ENCODE measurements at regions not wholly inside any gene's neighbourhood (a gene's known extent, or its start where the extent isn't known, plus 50 kb on each side); places are given as distances from the start of the nearest gene placed in this dataset.
"Not testable (repeated sequence)": the region's sequence is repeated elsewhere in the genome, so short reads cannot be mapped to it uniquely, and the experiment has no call there.

GRCh38 chr2:242057379-242058040 is 188.0 kb downstream of the RTP5 start:
- Histone ChIP-seq H3K27me3 (ENCODE audit: control insufficient read depth, insufficient read depth, low read length) (peaks cover 25% of the 10 kb centered on the region), H3K4me3 (ENCODE audit: low read depth, low read length) (no peak overlapping the region), H3K36me3 (ENCODE audit: control insufficient read depth, insufficient read depth, low read length) (no peaks in the 10 kb centered on the region)
- TF ChIP-seq, protein P1, sequence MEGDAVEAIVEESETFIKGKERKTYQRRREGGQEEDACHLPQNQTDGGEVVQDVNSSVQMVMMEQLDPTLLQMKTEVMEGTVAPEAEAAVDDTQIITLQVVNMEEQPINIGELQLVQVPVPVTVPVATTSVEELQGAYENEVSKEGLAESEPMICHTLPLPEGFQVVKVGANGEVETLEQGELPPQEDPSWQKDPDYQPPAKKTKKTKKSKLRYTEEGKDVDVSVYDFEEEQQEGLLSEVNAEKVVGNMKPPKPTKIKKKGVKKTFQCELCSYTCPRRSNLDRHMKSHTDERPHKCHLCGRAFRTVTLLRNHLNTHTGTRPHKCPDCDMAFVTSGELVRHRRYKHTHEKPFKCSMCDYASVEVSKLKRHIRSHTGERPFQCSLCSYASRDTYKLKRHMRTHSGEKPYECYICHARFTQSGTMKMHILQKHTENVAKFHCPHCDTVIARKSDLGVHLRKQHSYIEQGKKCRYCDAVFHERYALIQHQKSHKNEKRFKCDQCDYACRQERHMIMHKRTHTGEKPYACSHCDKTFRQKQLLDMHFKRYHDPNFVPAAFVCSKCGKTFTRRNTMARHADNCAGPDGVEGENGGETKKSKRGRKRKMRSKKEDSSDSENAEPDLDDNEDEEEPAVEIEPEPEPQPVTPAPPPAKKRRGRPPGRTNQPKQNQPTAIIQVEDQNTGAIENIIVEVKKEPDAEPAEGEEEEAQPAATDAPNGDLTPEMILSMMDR (IDR thresholded peaks at IDR 0.05; ENCODE audit: insufficient read depth, low read length, poor library complexity, severe bottlenecking): no peak
- no peak for DNase-seq (ENCODE audit: low read depth)

DNA sequence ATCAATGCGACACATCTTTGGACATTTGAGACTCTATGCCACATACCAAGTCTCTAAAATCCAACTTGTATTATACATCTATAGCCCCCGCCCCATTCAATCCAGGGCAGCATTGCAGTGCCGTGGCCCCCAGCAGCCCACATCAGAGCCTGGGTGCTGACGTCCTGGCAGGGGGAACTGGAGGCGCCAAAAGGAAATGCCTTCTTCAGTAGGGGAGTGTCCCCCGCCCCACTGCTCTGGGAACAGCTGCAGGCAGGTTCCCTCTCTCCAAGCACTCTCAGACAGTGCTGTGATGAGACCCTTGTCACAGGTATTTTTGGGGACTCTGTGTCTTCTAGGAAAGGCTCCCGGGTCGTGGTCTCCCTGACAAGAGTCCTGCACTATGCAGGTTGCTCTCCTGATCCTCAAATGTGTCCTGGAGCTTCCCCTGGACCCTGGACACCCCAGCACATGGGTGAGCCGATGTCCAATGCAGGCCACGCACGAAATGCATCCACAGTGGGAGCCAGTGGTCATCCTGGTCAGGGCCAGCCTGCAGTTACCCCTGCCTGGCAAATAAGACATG is 188.7 kb downstream of the RTP5 start:
- TF ChIP-seq, protein P1 (IDR thresholded peaks at IDR 0.05; ENCODE audit: insufficient read depth, low read length, poor library complexity, severe bottlenecking): no peak
- no peak overlapping the region for H3K4me3 ChIP-seq (ENCODE audit: low read depth, low read length)
- no peaks in the 10 kb centered on the region for H3K36me3 ChIP-seq (ENCODE audit: control insufficient read depth, insufficient read depth, low read length)
- H3K27me3 ChIP-seq (ENCODE audit: control insufficient read depth, insufficient read depth, low read length): peaks cover 24% of the 10 kb centered on the region
- no peak for DNase-seq (ENCODE audit: low read depth)

GRCh38 chr2:242059566-242059965 is 190.0 kb downstream of the RTP5 start:
- DNase-seq (ENCODE audit: low read depth): no peak
- H3K36me3 ChIP-seq (ENCODE audit: control insufficient read depth, insufficient read depth, low read length): no peaks in the 10 kb centered on the region
- peaks cover 19% of the 10 kb centered on the region for H3K27me3 ChIP-seq (ENCODE audit: control insufficient read depth, insufficient read depth, low read length)
- H3K4me3 ChIP-seq (ENCODE audit: low read depth, low read length): no peak overlapping the region
- TF ChIP-seq, protein P1 (IDR thresholded peaks at IDR 0.05; ENCODE audit: insufficient read depth, low read length, poor library complexity, severe bottlenecking): no peak

DNA sequence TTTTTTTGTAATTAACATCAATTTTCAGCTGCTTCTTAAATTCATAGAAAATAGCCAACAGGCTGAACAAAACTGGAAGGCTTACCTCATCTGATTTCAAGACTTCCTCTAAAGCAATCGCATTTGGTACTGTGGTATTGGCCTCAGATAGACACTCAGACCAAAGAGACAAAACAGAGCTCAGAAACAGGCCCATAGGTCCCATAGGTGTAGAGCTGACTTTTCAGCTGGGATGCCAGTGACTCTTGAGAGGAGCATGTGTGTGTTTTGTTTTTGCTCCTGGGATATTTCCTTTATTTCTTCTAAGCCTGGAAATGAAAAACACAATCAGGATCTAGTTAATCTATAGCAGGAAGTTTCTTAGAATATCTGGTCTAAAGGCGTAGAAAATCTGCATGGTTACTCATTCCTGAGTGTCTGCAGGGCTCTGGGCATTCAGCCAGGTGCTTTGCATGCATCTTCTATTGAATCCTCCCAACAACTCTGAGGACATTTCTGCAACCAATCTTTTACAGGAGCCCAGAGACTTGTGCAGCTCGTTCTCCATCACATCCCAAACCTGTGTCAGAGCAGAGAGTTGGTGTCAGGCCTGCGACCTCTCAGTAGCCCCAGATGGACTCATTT is 190.8 kb downstream of the RTP5 start:
- no peak overlapping the region for H3K4me3 ChIP-seq (ENCODE audit: low read depth, low read length)
- TF ChIP-seq, protein P1 (IDR thresholded peaks at IDR 0.05; ENCODE audit: insufficient read depth, low read length, poor library complexity, severe bottlenecking): no peak
- no peaks in the 10 kb centered on the region for H3K36me3 ChIP-seq (ENCODE audit: control insufficient read depth, insufficient read depth, low read length)
- peak; percentile 28 for DNase-seq (ENCODE audit: low read depth)
- peaks cover 14% of the 10 kb centered on the region for H3K27me3 ChIP-seq (ENCODE audit: control insufficient read depth, insufficient read depth, low read length)

- DNase-seq (ENCODE audit: low read depth); H3K27me3 ChIP-seq (ENCODE audit: control insufficient read depth, insufficient read depth, low read length); H3K4me3 ChIP-seq (ENCODE audit: low read depth, low read length); H3K36me3 ChIP-seq (ENCODE audit: control insufficient read depth, insufficient read depth, low read length): not testable (repeated sequence)
Measured at GRCh38 chr2:242061930-242062329, 192.4 kb downstream of the RTP5 start.

- Histone ChIP-seq H3K36me3 (ENCODE audit: control insufficient read depth, insufficient read depth, low read length) (no peaks in the 10 kb centered on the region), H3K4me3 (ENCODE audit: low read depth, low read length) (no peak overlapping the region), H3K27me3 (ENCODE audit: control insufficient read depth, insufficient read depth, low read length) (peaks cover 1% of the 10 kb centered on the region)
- TF ChIP-seq, protein P1 (IDR thresholded peaks at IDR 0.05; ENCODE audit: insufficient read depth, low read length, poor library complexity, severe bottlenecking): no peak
- no peak for DNase-seq (ENCODE audit: low read depth)
Measured at GRCh38 chr2:242063436-242063835, 193.9 kb downstream of the RTP5 start.
